ENCODE measurements at regions not wholly inside any gene's neighbourhood (a gene's known extent, or its start where the extent isn't known, plus 50 kb on each side); places are given as distances from the start of the nearest gene placed in this dataset.
A peak's percentile ranks its signal among the peaks of the same experiment; 100 is the strongest.

DNA sequence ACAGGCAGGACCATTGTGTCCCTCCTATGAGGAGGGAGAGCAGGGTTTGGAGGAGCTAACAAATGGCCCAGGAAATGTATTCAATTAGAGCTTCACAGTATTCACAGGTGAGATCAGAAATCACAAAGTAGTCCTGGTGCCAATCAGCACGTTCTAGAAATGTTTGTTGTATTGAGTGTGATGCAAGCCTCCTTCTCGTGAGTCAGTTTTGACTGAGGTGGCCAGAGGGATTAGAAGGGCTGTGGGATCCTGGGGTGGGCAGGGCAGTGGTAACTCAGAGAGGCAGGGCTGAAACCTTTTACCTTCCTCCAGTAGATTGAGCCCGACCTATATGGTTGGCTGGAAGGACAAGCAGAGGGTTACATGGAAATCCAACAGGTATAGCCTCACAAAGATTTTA lies 95.0 kb downstream of the BOD1L2 start:
- no peak for DNase-seq
- ATAC-seq: no peak
- intact Hi-C loops (cut with DNase I): no loop called here

GRCh38 chr18:57242285-57242684 lies 95.4 kb downstream of the BOD1L2 start:
- DNase-seq (no peak), ATAC-seq (no peak)
- intact Hi-C loops (cut with DNase I): no loop called here

DNA sequence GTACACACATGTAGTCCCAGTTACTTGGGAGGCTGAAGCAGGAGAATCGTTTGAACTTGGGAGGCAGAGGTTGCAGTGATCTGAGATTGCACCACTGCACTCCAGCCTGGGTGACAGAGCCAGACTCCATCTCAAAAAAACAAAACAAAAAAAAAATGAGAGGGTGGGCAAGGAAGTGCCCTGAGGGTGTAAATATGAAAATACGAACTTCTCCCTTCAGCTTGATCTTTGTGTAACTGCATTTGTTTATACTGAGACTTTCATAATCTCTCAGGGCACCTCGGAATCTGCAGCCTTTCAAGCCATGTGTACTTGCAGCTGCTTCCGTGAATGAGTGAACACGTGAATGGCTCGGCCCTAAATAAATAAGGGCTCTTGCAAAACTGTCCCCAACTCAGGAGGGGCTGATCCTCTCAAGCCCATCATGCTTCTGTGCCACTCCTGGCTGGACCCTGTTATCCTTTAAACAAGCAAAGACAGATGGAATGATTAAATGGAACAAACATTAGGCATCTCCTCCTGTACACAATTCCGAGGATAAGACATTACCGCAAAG lies 96.8 kb downstream of the BOD1L2 start:
- DNase-seq (no peak), ATAC-seq (no peak)
- intact Hi-C loops (cut with DNase I): no loop called here

DNA sequence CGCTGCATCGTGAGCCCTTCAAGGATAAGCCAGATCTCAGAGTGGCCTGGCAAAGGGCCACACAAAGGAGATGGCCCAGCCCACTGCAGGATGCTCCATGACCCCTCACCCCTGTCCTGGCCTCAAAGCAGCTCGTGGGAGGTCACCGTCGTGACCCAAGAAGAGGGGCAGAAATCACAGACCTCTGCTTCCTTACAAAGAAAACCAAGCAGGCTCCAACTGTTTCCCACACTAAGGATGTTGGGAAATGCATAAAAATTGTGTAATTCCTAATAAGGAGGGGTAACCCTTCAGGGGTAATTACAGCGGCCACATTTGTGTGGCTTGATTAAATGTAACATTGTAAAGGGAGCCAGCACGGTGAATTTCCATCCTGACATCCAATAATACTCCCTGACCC lies 102.3 kb downstream of the BOD1L2 start:
- DNase-seq (no peak), ATAC-seq (peak in 1 of 2 donors; percentile 12)
- intact Hi-C loops (cut with DNase I): no loop called here

DNA sequence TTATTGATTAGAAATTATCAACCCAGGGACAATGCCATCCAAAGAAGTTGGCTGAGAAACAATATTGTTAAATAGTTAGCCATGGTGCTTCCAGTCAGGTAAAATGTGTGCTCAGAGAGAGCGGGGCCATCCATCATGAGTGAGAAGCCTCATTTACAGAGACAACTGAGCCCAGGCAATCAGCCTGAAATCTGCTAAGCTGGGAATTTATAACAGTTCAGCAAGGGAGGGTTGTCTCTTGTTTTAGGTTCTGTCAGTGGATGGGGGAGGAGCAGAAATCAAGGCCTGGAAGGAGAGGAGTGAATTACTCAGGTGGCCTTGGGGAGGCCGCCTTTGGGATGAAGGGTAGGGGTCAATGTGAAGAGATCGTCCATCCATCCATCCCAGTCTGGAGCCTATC lies 102.5 kb upstream of the ST8SIA3 start:
- intact Hi-C loops (cut with DNase I): no loop called here
- DNase-seq (no peak), ATAC-seq (no peak)

GRCh38 chr18:57251747-57252146 lies 100.6 kb upstream of the ST8SIA3 start:
- no peak for DNase-seq
- intact Hi-C loops (cut with DNase I): no loop called here
- no peak for ATAC-seq

DNA sequence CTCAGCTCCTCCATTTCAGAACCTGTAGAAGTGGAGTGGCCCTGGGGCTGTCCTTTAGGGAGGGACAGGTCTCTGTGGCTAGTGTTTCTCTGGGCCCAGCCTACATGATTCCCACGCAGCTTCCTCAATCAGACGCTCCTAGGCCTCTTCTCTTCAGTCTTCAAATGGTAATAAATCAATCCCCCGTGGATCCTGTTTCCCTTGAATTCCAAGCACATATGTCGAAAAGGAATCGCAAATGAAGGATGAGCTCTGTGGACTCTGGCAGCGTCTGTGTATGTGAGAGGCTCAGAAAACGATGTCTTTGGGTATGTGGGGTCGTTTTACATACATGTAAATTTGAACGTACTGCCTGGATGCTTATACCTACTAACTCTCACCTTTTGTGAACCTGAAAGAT lies 98.5 kb upstream of the ST8SIA3 start:
- DNase-seq: no peak
- no peak for ATAC-seq
- intact Hi-C loops (cut with DNase I): no loop called here

DNA sequence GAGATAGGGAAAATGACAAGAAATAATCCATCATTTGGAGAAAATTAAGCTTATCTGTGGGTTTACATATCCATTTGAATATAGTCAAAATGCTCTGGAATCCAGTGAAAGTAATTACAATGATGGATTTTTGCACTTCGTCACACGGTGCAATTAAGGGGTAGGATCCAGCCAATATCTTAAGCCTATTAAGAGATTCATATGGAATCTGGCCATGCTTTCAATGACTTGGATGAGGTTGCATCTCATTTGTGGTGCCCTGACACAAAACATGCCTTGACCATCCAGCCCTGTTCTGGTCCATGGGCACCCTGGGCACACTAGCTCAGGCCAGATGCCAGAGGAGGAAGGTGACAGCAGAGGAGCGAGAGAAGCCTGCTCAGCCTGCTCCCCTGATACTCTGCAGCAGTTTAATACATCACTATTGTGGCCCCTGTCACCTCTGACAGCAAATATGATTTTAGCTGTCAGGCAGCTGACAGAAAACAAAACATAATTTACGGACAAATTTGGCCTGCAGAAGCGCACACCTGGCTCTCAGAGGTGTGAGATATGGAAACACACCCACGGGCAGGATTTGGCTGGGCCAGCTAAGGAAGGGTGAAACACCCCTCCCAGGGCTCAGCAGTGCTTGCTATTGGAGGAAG lies 94.1 kb upstream of the ST8SIA3 start:
- ATAC-seq (no peak), DNase-seq (no peak)
- intact Hi-C loops (cut with DNase I): no loop called here

- DNase-seq: no peak
- ATAC-seq: no peak
- intact Hi-C loops (cut with DNase I): no loop called here
Observed at GRCh38 chr18:57267368-57267925, 84.9 kb upstream of the ST8SIA3 start.

DNA sequence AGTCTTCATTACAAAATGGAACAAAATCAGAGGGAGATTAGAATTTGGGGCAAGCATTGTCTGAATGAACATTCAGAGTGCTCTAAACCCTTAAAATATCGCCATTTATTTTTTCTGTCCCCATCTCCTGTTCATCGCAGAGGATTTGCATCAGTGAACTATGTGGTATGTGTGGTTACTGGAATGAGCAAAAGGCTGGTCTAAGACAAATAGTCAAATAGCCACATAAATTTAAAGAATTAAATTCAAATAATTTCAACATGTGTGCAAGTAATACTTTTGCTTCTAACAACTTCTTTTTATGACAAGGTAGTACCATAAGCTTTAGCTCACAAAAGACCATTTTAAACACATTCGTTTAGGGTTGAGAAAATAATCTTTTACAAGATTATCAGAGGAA lies 82.6 kb upstream of the ST8SIA3 start:
- intact Hi-C loops (cut with DNase I): no loop called here
- no peak for ATAC-seq

GRCh38 chr18:57270156-57270555 lies 82.2 kb upstream of the ST8SIA3 start:
- intact Hi-C loops (cut with DNase I): no loop called here
- ATAC-seq (no peak), DNase-seq (no peak)

More for the DNA sequence above, 82.6 kb upstream of the ST8SIA3 start:
- DNase-seq: no peak

DNA sequence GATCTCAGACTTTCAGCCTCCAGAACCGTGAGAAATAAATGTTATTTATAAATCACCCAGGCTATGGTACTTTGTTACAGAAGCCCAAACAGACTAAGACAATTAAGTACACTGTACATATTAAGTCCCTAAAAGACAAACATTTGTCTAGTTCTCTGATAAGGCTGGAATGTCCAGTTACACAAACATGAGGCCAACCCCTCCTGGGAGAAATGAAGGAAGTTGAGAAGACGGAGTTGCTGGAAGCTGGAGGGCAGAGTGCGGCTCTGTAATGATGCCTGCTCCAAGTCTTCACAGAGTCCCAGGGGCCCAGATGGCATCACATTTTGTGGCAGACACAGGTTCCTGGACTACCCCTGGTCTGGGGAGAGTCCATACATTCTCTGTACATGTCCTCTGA lies 79.2 kb upstream of the ST8SIA3 start:
- intact Hi-C loops (cut with DNase I): no loop called here
- no peak for ATAC-seq

DNA sequence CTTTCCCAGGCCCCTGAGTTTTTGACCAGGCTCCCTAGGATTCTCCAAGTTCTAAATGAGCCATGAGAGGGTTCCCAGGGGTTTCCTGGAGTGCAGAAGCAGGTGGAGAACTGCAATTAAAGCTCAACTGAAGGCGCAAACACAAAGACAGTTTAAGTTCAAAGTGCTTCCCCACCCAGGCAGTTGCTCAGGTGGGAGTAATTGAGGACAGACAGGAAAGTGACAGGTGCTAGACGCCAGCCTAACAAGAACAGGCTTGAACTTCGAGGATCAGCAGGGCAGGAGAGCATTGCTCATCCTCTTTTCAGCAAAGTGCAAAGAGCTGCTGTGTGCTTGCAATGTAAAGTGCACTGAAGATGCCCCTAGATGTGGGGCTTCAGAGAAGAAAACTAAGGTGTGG lies 77.2 kb upstream of the ST8SIA3 start:
- intact Hi-C loops (cut with DNase I): no loop called here
- DNase-seq (no peak), ATAC-seq (no peak)

More for the DNA sequence above, 79.2 kb upstream of the ST8SIA3 start:
- DNase-seq: no peak

DNA sequence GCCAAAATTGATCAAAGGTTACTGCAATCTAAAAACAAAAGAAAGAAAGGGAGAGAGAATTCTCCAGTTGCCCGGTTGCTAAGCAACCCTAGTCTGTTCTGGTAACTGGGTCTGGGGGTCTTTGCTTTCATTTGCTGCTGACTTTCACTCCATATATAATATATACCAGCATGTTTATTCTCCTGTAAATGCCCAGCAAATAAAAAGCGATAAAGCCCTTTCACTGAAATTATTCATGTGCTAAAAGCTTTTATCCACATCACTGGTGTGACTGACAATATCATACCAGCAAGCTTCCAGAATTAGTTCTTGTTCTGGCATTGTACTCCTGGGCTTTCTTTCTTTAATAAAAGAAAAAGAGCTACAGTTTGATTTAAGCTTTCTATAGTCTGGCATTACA lies 75.5 kb upstream of the ST8SIA3 start:
- ATAC-seq: no peak
- DNase-seq: no peak
- intact Hi-C loops (cut with DNase I): no loop called here

DNA sequence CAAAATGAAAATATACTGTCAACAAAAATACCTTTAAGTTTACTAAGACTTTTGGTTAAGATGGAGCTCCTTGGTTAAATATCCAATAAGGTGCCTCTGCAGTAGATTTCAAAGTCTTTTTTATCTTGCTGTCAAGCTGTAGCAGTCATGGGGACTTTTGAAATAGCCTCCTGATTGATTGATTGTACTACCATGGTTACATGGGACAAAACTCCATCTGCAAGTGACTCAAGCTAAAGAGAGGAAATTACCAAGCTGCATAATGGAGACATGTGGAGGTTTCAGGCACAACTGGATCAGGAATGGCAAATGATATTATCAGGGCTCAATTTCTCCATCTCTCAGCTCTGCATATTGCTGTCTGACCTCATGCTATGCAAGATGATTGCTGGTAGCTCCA lies 73.4 kb upstream of the ST8SIA3 start:
- intact Hi-C loops (cut with DNase I): no loop called here
- ATAC-seq (no peak), DNase-seq (no peak)

- ATAC-seq: no peak
- no peak for DNase-seq
- intact Hi-C loops (cut with DNase I): no loop called here
Observed at GRCh38 chr18:57281519-57281918, 70.8 kb upstream of the ST8SIA3 start.

DNA sequence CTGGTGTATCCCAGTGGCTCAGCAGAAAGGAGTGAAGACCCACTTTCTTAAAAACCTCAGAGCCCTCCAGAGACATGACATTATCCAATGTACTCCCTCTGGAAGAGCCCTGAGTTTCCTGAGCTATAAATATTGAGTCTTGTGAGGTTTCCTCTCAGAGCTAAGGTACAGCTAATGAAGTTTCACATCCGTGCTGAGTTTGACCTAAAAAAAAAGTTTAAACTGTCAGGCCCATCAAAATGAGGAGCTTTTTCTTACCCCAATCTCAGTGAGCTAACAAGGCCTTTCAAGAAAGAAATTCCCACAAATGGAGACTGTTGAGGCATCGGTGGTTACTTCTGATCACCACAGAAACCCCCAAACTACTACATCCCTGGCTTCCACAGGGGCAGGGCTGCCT lies 65.4 kb upstream of the ST8SIA3 start:
- ATAC-seq (no peak), DNase-seq (no peak)
- intact Hi-C loops (cut with DNase I): no loop called here

DNA sequence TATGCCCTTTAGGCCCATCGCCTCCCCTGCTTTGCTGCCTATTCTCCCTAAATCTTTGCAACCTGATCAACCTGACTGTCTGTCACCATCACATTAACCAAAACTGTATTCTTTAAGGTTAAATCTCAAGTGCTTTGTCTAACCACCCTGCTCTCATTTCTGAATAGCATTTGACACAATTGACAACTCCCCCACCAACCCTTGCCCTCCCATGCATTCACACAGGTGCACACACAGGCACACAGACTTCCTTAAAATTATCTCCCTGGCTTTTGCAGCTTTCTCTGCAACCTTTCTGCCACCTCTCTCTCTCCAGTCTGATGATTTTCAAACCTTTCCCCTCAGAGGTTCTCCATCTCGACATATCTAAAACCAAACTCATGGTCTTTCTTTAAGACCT lies 64.6 kb upstream of the ST8SIA3 start:
- DNase-seq (no peak), ATAC-seq (no peak)
- intact Hi-C loops (cut with DNase I): no loop called here

DNA sequence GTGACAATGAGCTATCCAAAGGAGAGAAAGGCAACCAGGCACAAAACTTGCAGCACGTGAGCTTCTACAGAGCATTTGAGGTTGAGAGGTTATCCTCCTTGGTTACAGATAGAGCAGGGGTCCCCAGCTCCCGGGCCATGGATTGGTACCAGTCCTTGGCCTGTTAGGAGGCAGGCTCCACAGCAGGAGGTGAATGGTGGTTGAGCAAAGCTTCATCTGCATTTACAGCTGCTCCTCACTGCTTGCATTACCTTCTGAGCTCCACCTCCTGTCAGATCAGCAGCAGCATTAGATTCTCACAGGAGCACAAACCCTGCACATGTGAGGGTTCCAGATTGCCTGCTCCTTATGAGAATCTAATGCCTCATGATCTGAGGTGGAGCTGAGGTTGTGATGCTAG lies 57.8 kb upstream of the ST8SIA3 start:
- ATAC-seq (no peak), DNase-seq (no peak)
- intact Hi-C loops (cut with DNase I): no loop called here

DNA sequence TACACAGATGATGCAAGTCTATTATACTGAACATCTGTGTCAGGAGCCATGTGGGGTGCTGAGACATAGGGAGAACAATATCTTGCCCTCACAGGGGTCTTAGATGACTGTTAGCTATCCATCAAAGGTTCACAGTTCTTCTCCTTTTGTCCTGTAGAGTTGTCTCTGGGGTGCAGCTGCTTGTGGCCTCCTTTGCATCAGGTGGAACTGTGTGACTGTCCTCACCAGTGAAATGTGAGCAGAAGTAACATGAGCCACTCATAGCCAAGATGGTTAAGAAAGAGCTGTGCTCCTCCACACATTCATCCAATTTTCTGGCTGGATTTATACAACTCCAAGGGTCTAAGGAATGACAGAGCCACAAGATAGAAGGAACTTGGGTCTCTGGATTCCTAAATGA lies 56.0 kb upstream of the ST8SIA3 start:
- DNase-seq (no peak), ATAC-seq (no peak)
- intact Hi-C loops (cut with DNase I): no loop called here

DNA sequence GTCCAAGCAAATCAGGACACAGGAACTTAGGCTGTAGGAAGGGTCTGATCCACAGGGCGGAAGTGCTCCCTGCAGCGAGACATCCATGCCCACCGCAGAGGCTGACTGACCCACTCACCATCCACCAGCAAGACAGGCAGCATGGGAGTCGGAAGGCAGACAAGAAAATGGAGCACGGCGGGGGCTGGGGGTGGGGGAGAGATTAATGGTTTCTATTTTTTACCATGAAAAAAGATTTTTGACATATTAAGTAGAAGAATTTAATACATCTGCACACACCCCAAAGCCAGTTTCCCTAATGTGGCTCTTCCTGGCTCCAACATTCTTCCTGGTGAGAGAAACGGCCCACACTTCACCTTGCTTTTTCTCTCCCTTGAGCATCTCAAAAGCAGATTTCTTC lies 55.1 kb upstream of the ST8SIA3 start:
- no peak for ATAC-seq
- DNase-seq: no peak
- intact Hi-C loops (cut with DNase I): no loop called here
